Activated CD8-positive, alpha-beta T cell treated with anti-CD3 and anti-CD28 coated beads for 36 hours (primary cell): ENCODE measurements at regions not wholly inside any gene's neighbourhood (a gene's known extent, or its start where the extent isn't known, plus 50 kb on each side); places are given as distances from the start of the nearest gene placed in this dataset.
"Not testable (repeated sequence)": the region's sequence is repeated elsewhere in the genome, so short reads cannot be mapped to it uniquely, and the experiment has no call there.

Source experiments
- ATAC-seq: fragments of 200-7000 bp; cut with Tn5 transposase; one replicate; pipeline ENCODE4 v1.10.0; 2021; ENCODE audit warnings: mild to moderate bottlenecking, moderate library complexity
- CTCF ChIA-PET: fragments of 350-600 bp; sonication (Branson Sonifier 250); formaldehyde crosslinking; loops from one replicate; lab custom pipeline; 2021; ENCODE audit warnings: antibody characterized with exemption; lab: Charles Lee
- POLR2A ChIA-PET: fragments of 350-600 bp; sonication (Branson Sonifier 250); formaldehyde crosslinking; loops from one replicate; lab custom pipeline; 2021; ENCODE audit warnings: antibody characterized with exemption; lab: Charles Lee
- DNase-seq: peaks from one replicate; pipeline ENCODE4 v3.0.0-alpha.2; 2020
- H3K27ac Mint-ChIP-seq: one replicate; pipeline ENCODE4 v1.8.0; 2021; ENCODE audit warnings: mild to moderate bottlenecking, mixed read lengths
- H3K27me3 Mint-ChIP-seq: one replicate; pipeline ENCODE4 v1.8.0; 2021; ENCODE audit warnings: mixed read lengths
- H3K36me3 Mint-ChIP-seq: one replicate; pipeline ENCODE4 v1.8.0; 2021; ENCODE audit warnings: low read depth, mixed read lengths
- H3K4me1 Mint-ChIP-seq: one replicate; pipeline ENCODE4 v1.8.0; 2021; ENCODE audit warnings: low read depth, mixed read lengths
- H3K4me3 Mint-ChIP-seq: one replicate; pipeline ENCODE4 v1.8.0; 2021; ENCODE audit warnings: mild to moderate bottlenecking, moderate library complexity, mixed read lengths
- H3K9me3 Mint-ChIP-seq: one replicate; pipeline ENCODE4 v1.8.0; 2021; ENCODE audit warnings: mixed read lengths
- CTCF ChIP-seq: fragments of 200-600 bp; IDR thresholded peaks from one replicate; pipeline ENCODE4 v1.8.0; 2022; ENCODE audit warnings: antibody characterized with exemption, mild to moderate bottlenecking
- intact Hi-C: fragments of 100-400 bp; cut with micrococcal nuclease; formaldehyde crosslinking; loops from one replicate; pipeline ENCODE4 v1.10.0; 2022

GRCh38 chr7:131076711-131077181 lies 250.9 kb upstream of the MKLN1 start:
- Mint-ChIP-seq H3K4me3 (no peak overlapping the region), H3K27me3 (no peaks in the 10 kb centered on the region), H3K27ac (peak overlapping the region; percentile 70), H3K9me3 (no peaks in the 10 kb centered on the region), H3K4me1 (peaks cover 50% of the 10 kb centered on the region), H3K36me3 (peaks cover 22% of the 10 kb centered on the region)
- no peak for ATAC-seq
- no peak for DNase-seq
- no peak for TF ChIP-seq CTCF
- ChIA-PET CTCF (no interaction called here), POLR2A (no interaction called here)
- intact Hi-C loops: loop anchor here (10.0 kb wide), 1 partner anchor 248 kb away; the partner anchor contains the start of gene MKLN1

DNA sequence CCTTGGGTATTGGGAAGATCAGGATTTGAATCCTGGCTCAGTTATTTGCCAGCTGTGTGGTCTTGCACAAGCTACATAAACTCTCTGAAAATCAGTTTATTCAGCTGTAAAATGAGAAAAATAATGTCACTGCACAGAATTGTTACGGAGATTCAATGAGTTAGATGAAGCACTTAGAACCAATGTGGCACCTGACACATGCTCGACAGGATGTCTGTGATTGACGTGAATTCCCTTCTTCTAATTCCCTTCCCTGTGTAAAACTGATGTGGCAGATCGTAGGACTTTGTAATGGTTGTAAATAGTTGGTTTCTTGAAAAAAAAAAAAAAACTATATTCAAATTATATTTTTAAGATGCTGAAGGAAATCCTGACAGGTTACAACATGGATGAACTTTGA lies 249.9 kb upstream of the MKLN1 start:
- no peak for ATAC-seq
- ChIA-PET POLR2A (no interaction called here), CTCF (no interaction called here)
- no peaks in the 10 kb centered on the region for H3K27me3 Mint-ChIP-seq
- no peak for TF ChIP-seq CTCF
- intact Hi-C loops: loop anchor here (10.0 kb wide), 1 partner anchor 247 kb away; the partner anchor contains the start of gene MKLN1
- H3K36me3 Mint-ChIP-seq: peaks cover 29% of the 10 kb centered on the region
- peaks cover 49% of the 10 kb centered on the region for H3K4me1 Mint-ChIP-seq
- no peak overlapping the region for H3K4me3 Mint-ChIP-seq
- DNase-seq: no peak
- no peaks in the 10 kb centered on the region for H3K9me3 Mint-ChIP-seq
- no peak overlapping the region for H3K27ac Mint-ChIP-seq

- peaks cover 45% of the 10 kb centered on the region for H3K4me1 Mint-ChIP-seq
- ChIA-PET CTCF (no interaction called here), POLR2A (no interaction called here)
- DNase-seq (no peak), ATAC-seq (peak; percentile 24)
- TF ChIP-seq CTCF: no peak
- peaks cover 34% of the 10 kb centered on the region for H3K36me3 Mint-ChIP-seq
- H3K9me3 Mint-ChIP-seq: peaks cover 6% of the 10 kb centered on the region
- no peaks in the 10 kb centered on the region for H3K27me3 Mint-ChIP-seq
- intact Hi-C loops: no loop called here
- no peak overlapping the region for H3K27ac Mint-ChIP-seq
- H3K4me3 Mint-ChIP-seq: no peak overlapping the region
Observed at GRCh38 chr7:131080754-131081153, 246.9 kb upstream of the MKLN1 start.

GRCh38 chr7:131081308-131081707 lies 246.4 kb upstream of the MKLN1 start:
- H3K27me3 Mint-ChIP-seq: no peaks in the 10 kb centered on the region
- peaks cover 40% of the 10 kb centered on the region for H3K4me1 Mint-ChIP-seq
- peaks cover 6% of the 10 kb centered on the region for H3K9me3 Mint-ChIP-seq
- intact Hi-C loops: no loop called here
- ChIA-PET POLR2A (no interaction called here), CTCF (no interaction called here)
- DNase-seq (no peak), ATAC-seq (no peak)
- H3K27ac Mint-ChIP-seq: no peak overlapping the region
- no peak for TF ChIP-seq CTCF
- H3K36me3 Mint-ChIP-seq: peaks cover 29% of the 10 kb centered on the region
- H3K4me3 Mint-ChIP-seq: no peak overlapping the region

GRCh38 chr7:131083781-131084180 lies 243.9 kb upstream of the MKLN1 start:
- POLR2A ChIA-PET: no interaction called here
- CTCF ChIA-PET: no interaction called here
- Mint-ChIP-seq H3K9me3 (peaks cover 6% of the 10 kb centered on the region), H3K36me3 (peaks cover 36% of the 10 kb centered on the region), H3K4me1 (peaks cover 42% of the 10 kb centered on the region), H3K27ac (peak overlapping the region; percentile 66), H3K4me3 (no peak overlapping the region), H3K27me3 (no peaks in the 10 kb centered on the region)
- intact Hi-C loops: no loop called here
- no peak for TF ChIP-seq CTCF
- ATAC-seq (no peak), DNase-seq (no peak)

DNA sequence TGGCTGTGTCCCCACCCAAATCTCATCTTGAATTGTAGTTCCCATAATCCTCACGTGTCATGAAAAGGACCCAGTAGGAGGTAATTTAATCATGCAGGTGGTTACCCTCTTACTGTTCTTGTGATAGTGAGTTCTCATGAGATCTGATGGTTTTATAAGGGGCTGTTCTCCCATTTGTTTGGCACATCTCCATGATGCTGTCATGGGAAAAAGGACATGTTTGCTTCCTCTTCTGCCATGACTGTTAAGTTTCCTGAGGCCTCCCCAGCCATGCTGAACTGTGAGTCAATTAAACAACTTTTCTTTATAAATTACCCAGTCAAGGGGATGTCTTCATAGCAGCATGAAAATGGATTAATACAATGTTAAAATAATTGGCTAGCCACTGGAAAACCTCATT lies 243.3 kb upstream of the MKLN1 start:
- H3K9me3 Mint-ChIP-seq, H3K4me3 Mint-ChIP-seq, CTCF ChIA-PET, ATAC-seq, POLR2A ChIA-PET, DNase-seq, intact Hi-C loops, H3K27me3 Mint-ChIP-seq: not testable (repeated sequence)
- Mint-ChIP-seq H3K4me1 (peaks cover 44% of the 10 kb centered on the region), H3K36me3 (peaks cover 39% of the 10 kb centered on the region), H3K27ac (peak overlapping the region; percentile 7)
